Middle frontal gyrus (tissue), 1 donor: ENCODE measurements at regions not wholly inside any gene's neighbourhood (a gene's known extent, or its start where the extent isn't known, plus 50 kb on each side); places are given as distances from the start of the nearest gene placed in this dataset.

Experiments
- DNase-seq: peaks from one replicate; pipeline ENCODE4 v3.0.0-alpha.2; 2015; ENCODE audit warnings: low spot score; ENCODE audit errors: extremely low spot score

DNA sequence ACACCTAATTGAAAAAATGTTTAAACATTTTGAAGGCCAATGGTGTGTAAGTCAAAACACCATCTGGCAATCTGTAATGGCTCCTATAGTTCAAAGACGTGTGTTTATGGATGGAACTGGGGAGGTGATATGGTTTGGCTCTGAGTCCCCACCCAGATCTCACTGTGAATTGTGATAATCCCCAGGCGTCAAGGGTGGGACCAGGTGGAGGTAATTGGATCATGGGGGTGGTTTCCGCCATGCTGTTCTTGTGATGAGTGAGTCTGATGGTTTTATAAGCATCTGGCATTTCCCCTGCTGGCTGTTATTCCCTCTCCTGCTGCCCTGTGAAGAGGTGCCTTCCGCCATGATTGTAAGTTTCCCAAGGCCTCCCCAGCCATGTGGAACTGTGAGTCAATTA, 52.2 kb downstream of the ADRA2C start:
- DNase-seq: no peak

DNA sequence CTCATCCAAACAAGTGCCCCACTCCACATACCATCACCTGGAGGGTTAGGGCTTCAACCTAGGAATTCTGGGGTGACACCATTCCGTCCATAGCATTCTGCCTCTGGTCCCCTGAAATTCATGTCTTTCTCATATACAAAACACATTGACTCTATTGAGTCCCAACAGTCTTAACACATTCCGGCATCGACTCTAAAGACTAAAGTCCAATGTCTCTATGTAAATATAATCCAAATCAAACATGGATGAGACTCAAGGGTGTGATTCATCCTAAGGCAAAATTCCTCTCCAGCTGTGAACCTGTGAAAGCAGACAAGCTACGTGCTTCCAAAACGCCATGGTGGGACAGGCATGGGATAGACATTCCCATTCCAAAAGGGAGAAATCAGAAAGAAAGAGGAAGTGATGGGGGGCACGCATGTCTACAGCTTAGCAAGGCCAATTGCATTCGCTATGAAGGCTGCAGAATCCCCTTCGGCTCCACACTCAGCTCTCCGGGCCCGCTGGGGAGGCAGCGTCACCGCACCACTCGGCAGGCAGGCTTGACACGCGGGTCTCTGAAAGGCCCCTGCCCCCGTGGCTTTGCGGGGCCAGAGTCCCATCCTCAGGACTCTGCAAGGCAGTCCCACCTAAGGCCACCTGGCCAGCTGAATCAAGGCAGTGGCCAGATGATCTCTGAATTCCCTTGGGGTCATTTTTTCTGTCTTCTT, 53.2 kb downstream of the ADRA2C start:
- no peak for DNase-seq

DNA sequence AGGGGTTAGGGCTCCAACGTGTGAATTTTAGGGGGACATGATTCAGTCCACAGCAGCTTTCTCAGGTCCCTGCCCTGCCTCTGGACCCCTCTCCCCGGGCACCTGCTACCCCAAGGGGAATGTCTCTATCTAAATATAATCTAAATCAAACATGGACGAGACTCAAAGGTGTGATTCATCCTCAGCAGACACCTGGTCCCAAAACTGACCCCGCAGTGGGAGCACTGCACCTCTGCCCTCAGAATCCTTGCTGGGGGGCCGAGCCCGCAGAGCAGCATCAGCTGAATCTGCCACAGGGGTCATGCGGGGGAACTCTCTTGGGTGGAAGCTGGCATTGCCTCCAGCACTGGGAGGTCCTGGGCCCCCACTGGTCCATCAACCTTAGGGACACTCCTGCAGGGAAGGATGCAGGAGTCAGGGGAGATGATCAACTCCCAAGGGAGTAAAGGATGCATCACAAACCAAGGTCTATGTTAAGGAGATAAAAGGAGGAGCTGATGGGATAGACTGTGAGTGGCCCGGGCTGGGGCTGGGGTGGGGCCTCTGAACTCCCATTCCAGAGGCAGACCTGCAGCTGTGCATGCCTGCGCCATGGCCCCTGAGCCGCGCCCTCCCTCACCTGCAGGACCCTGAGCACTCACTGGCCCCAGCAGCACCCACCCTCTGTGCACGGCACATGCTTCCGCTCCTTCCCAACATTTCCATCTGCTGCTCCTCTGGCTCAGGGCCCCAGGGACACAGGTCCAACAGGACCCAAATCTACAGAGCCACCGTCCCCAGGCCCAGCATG, 54.0 kb downstream of the ADRA2C start:
- no peak for DNase-seq

DNA sequence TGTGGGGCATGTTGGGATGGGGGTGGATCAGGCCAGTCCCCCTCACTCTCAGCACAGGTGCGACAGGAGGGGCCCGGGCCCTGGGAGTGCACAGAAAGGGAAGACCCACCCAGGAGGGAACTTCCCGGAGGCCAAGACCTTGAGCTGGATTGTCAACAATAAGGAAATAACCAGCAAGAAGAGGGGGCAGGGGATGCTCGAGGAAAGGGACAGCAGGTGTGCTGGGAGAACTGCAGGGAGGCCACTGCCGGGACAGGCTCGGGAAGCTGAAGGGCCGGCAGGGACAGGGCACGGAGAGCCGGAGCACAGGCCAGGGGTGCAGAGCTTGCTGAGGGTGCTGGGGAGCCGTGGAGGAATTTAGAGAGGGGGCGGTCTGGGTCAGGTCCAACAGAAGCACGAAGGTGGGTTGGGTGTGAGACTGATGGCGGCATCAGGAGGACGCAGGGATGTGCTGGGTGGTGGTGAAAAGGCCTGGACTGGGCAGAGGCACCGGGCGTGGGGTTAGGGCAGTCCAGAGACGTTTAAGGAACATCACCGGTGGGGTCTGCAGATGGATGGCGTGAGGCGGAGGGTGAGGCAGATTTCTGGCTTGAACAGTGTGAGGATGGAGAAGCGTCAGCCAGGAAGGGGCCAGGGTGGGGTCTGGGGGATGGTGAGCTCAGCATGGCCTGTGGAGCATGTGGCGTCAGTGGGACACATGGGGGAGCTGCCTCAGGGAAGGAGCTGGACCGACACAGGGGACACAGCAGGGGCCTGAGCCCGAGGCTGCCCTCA, 54.8 kb downstream of the ADRA2C start:
- no peak for DNase-seq

GRCh38 chr4:3821580-3822229, 55.5 kb downstream of the ADRA2C start:
- no peak for DNase-seq

GRCh38 chr4:3822230-3822947, 56.2 kb downstream of the ADRA2C start:
- DNase-seq: no peak

- no peak for DNase-seq
These were observed 57.5 kb downstream of the ADRA2C start for GRCh38 chr4:3823496-3824341.

GRCh38 chr4:3824521-3825270, 58.5 kb downstream of the ADRA2C start:
- DNase-seq: no peak

DNA sequence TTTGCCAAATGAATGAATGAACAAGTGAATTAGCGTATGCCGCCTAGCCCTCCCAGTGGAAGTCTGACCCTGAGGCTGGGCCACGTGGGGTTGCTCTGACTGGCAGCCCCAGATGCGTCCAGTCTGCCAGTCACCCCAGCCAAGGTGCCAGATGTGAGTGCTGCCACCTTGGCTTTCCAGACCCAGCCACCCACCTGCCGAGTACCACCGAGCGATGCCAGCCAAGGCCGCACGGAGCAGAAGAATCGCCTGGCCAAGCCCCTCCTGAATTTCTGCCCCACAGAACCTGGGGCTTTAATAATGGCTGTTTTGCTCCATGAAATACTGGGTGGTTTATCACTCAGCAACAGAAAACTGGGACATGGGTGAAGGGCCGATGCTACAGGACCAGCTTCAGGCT, 59.3 kb downstream of the ADRA2C start:
- no peak for DNase-seq

- no peak for DNase-seq
These were observed 60.3 kb downstream of the ADRA2C start for GRCh38 chr4:3826247-3827172.

GRCh38 chr4:3827616-3828492, 61.7 kb downstream of the ADRA2C start:
- peak; percentile 11 for DNase-seq

- DNase-seq: no peak
These were observed 62.4 kb downstream of the ADRA2C start for GRCh38 chr4:3828546-3828945.

- no peak for DNase-seq
These were observed 63.2 kb downstream of the ADRA2C start for GRCh38 chr4:3829211-3829955.

DNA sequence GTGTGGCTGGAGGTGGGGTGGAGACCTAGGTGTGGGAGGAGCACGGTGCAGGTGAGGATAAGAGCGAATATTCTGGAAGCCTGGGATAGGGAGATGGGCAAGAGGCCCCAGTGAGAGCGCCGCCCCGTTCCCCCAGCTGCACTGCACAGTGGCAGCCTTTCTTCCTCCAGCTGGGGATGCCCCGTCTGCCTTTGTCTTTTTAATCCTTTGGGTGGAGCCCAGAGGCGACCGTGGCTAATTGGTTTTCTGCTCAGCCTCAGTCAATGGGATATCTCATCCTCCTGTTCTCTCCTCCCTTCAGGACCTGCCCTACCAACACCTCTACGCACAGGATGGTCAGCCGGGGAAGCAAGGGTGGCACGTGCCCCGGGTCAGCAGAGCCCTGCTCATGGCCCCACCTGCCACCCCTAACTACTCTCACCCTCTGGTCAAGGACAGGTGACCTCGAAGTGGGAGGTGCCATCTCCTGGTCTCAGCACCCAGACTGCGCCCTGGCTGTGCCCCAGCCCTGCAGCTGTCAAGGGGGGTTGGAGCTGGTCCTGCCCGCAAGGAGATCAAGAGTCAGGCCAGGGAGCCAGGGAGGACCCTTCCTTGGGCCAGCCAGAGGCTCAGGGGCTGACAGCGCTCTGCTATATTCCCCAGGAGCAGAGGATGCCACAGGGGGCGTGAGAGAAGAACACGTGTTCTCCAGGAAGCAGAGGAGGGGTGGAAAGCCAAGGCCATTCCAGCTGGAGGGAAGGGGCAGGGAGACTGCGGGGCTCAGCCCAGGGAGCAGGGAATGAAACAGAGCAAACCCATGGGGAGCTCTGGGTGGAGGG, 64.0 kb downstream of the ADRA2C start:
- no peak for DNase-seq

GRCh38 chr4:3830774-3831528, 64.8 kb downstream of the ADRA2C start:
- no peak for DNase-seq
